G401.6 (cell line): ENCODE measurements at regions not wholly inside any gene's neighbourhood (a gene's known extent, or its start where the extent isn't known, plus 50 kb on each side); places are given as distances from the start of the nearest gene placed in this dataset.
"Not testable (repeated sequence)": the region's sequence is repeated elsewhere in the genome, so short reads cannot be mapped to it uniquely, and the experiment has no call there.

Source experiments
- FAIRE-seq: peaks from 2 replicates; lab custom pipeline; 2012; peaks lifted over from hg19 to GRCh38; lab: Jason Lieb, UNC

GRCh38 chr9:109981091-109981490 lies 201.1 kb downstream of the PALM2AKAP2 start:
- FAIRE-seq, result no peak

GRCh38 chr9:109986521-109986991 lies 206.6 kb downstream of the PALM2AKAP2 start:
- no peak for FAIRE-seq

DNA sequence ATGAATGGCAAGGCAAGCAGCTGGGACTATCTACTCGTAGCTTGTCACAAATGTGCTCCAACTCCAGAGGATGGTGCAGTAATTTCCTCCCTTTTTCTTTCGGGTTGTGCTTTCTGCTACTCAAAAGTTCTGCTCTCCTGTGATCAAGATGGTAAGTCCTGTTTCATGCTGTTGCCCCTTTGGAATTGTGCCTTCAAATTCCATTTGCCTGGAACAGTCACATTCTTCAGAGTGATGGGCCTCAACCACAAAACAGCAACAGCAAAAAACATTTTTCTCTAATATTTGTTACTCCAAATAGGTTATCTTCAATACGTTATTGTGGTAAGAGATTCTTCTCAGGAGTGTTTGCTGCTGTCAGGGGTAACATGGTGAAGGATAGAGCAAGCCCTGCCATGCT lies 209.3 kb downstream of the PALM2AKAP2 start:
- no peak for FAIRE-seq

- no peak for FAIRE-seq
These were observed 210.5 kb downstream of the PALM2AKAP2 start for GRCh38 chr9:109990541-109990940.

DNA sequence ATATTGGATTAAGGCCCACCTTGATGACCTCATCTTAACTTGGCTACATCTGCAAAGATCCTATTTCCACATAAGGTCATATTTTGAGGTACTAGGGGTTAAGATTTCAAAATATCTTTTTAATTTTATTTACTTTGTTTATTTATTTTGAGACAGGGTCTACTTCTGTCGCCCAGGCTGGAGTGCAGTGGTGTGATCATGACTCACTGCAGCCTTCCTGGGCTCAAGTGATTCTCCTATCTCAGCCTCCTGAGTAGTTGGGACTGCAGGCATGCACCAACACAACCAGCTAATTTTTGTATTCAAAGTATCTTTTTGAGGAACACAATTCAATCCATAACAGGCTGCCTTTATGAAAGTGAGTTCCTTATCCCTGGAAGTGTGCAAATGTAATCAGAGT lies 212.3 kb downstream of the PALM2AKAP2 start:
- no peak for FAIRE-seq

DNA sequence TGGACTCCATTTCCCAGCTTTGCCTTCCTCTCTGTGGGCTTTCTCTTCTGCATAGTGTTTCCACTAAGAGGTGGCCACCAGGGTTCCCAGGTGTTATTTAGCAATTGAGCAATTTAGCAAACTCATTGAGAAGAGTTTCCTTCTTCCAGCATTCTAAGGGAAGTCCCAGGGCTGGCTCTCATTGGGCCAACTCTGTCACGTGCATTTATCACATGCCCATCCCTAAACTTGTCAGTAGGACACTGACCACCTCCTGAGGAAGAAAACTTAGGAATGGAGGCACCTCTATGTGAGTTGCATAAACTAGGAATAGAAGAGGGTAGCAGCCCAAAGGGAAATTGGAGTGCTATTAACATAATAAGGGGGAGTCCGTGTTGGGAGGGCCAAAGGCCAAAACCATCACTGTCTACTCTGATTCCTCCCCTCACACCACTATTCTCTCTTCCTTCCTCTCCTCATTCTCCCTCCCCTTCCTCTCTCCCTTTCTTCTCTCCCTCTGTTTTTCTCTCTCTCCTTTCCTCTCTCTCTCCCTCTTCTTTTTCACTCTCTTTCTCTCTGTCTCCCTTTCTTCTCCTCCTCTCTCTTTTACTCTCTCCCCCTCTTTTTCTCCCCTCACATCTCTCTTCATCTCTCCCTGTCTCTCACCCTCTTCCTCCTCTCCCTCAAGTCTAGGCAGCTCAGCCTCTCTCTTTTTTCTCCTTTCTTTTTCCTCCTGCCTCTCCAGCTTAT lies 213.4 kb downstream of the PALM2AKAP2 start:
- FAIRE-seq, result no peak

DNA sequence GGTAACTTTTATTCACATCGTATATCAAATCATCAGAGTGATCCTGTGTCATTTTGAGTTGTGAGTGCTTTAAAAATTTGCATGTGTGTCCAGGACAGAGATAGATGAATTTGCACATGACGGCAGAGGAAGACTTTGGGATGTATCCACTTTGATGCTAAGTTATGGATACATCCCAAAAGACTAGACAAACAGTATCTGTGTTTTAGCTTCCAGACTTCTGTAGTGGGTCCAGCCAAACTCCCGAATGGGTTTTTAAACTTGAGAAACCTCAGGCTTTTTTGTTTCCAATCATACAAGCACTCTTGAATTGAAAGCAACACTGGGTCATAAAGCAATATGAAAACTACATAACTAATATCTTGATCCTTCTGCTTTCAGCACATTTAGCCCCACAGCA lies 213.8 kb downstream of the C9orf152 start:
- no peak for FAIRE-seq

DNA sequence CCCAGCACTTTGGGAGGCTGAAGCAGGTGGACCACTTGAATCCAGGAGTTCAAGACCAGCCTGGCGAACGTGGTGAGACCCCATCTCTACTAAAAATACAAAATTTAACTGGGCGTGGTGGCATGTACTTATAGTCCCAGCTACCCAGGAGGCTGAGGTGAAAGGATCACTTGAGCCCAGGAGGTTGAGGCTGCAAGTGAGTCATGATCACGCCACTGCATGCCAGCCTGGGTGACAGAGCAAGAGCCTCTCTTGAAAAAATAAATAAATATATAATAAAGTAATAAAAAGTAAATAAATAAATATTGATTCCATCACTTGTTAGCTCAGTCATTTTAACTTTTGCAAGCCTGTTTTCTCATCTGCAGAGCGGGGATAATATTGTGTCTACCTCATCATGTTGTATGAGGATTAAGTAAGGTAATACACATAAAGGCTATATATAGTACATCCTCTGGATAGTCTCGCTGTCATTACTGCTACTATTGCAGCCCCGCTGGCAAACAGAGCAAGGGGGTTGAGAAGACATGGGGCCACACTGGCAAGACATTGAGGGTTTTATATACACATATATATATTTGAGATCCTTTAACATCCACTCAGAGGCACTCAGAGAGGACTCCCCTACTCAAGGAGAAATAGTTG lies 210.9 kb downstream of the C9orf152 start:
- FAIRE-seq, result no peak

DNA sequence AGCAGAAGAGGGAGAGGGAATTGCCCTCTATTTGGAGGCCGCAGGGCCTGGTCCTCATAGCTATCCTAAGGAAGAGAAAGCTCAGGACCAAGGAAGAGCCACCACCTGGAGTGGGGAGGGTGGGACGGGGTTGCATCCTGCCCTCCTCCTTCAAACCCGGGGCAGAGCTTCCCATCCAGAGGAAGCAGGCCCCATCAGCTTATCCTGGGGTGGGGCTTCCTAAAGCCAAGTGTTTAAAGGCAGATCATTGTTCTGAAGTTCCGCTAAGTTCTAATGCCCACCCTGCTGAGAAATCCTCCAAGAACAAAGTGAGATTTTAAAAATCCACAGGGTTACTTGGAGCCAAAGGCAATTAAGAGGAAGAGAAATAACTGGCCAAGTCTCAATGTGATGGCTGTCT lies 210.3 kb downstream of the C9orf152 start:
- no peak for FAIRE-seq

- FAIRE-seq, result not testable (repeated sequence)
These were observed 202.4 kb downstream of the C9orf152 start for GRCh38 chr9:110005521-110005920.

GRCh38 chr9:110006657-110007056 lies 201.3 kb downstream of the C9orf152 start:
- no peak for FAIRE-seq

GRCh38 chr9:110007477-110008270 lies 200.3 kb downstream of the C9orf152 start:
- no peak for FAIRE-seq

DNA sequence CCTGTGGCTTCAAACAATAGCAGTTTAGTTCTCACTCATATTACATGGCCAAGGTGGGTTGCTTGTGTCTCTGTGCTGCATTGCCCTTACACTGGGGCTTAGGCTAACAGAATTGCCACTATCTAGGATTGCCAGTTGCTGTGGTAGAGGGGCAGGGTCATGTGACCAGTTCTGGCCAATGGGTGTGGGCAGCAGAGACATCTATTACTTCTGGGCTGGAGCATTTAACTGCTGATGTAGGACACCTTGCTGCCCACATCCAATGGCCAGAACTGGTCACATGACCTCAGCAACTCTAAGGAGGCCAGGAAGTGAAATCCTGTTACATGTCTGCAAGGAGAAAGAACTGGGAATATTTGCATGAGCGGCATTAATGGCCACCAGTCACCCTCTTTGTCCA lies 199.3 kb downstream of the C9orf152 start:
- no peak for FAIRE-seq

GRCh38 chr9:110011628-110012320 lies 196.2 kb downstream of the C9orf152 start:
- no peak for FAIRE-seq

DNA sequence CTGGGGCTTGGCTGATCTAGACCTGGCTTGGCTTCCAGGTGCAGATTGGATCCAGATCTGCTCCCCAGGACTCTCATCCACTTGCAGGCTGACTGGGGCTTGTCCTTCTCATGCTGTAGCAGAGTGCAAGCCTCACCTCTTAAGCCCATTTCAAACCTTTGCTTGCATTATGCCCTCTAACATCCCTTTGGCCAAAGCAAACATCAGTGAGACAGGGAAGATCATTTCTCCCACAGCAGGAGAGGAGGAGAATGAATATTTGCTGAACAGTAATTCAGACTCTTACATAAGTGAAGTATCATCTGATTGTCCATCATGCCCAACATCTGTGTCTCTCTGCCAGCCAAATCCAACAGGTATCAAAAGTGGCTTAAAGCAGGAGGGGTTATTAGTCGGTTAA lies 194.9 kb downstream of the C9orf152 start:
- no peak for FAIRE-seq

DNA sequence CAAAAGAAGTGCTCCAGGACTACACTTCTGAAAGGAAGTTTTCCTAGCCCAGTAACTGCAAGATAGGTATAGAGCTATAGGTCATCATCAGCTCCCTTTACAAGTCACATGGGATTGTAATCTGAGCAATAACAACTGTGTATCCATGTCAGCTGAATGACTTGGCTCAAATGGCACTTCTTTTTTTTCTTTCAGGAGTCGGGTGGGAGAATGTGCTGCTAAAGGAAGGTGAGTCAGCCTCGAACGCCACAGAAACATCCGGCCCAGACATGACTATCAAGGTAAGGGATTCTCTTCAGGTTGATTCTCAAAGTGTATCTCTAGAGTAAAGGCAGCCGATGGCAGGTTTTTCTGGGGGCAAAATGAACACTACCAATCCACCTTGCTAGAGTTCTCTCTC lies 192.2 kb downstream of the C9orf152 start:
- FAIRE-seq, result no peak

DNA sequence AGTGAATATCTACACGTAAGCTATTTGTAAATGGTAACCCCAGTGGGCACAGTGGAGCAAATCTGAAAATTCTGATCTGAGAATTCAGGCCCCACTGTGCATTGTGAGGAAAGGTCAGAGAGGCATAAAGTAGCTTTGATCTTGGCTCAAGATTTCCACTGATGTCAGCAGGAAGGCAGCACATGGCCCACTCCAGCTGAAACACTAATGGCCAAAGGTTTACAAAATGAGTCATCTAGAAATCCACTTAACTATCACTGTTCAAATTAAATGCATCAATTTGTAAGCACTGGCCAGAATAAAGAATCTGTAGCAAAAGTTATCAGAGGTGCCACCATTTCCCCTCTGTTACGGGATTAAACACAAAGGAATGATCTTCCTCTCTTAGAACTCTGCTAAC lies 191.6 kb downstream of the C9orf152 start:
- no peak for FAIRE-seq

- not testable (repeated sequence) for FAIRE-seq
These were observed 187.7 kb downstream of the C9orf152 start for GRCh38 chr9:110020216-110020615.

DNA sequence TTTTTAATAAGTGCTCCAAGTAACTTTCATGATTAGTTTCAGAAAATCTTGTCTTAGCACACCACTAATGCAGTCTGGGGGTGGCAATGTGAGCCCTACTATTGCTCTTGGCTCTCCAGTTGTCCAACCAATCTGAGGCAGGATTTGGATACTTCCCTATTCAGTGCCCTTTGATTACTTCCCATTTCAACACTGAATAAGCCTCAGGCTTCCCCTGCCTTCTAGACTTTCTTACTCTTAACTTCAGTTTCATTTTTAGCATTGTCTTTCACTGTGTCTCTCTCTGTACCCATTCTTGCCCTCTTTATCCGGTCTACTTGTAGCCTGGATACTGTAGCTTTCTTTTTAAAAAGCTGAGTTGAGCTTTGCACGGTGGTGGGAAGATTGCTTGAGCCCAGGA lies 186.1 kb downstream of the C9orf152 start:
- no peak for FAIRE-seq

DNA sequence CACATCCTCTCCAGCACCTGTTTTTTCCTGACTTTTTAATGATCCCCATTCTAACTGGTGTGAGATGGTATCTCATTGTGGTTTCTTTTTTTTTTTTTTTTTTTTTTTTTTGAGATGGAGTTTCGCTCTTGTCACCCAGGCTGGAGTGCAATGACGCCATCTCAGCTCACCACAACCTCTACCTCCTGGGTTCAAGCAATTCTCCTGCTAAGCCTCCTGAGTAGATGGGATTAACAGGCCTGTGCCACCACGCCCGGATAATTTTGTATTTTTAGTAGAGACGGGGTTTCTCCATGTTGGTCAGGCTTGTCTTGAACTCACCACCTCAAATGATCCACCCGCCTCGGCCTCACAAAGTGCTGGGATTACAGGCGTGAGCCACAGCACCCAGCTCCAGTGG lies 184.7 kb downstream of the C9orf152 start:
- not testable (repeated sequence) for FAIRE-seq

- no peak for FAIRE-seq
These were observed 182.3 kb downstream of the C9orf152 start for GRCh38 chr9:110025551-110026170.

DNA sequence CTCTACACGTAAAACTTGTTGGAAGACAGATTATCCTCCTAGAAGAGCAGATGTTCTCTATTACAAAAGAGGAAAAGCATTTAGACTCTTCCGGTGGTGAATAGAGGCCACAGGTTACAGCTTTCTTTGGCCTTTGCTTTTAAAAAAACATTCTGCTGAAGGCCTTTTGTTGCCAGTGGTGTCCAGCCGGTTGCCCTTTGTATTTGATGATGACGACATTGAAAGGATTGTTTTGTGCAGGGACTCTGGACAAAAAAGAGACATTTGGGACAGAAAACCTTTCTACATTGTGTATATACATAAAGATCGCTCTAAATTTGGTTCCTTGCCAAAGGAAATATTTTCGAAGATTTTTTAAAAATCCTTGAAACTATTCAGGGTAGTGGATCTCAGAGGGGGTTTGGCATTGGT lies 180.3 kb downstream of the C9orf152 start:
- FAIRE-seq, result no peak
